Trophoblast cell (in vitro differentiated cells and primary cell): ENCODE measurements at regions not wholly inside any gene's neighbourhood (a gene's known extent, or its start where the extent isn't known, plus 50 kb on each side); places are given as distances from the start of the nearest gene placed in this dataset.

ENCODE experiments used
- DNase-seq, 2 donors: peaks; one replicate each; pipeline ENCODE4 v3.0.0-alpha.2; 2016
- H2AFZ ChIP-seq: 2 replicates; pipeline ENCODE4 v1.6.1; 2013; ENCODE audit warnings: low read length, moderate library complexity, mild to moderate bottlenecking; ENCODE audit not compliant: insufficient read depth, poor library complexity
- H2AK5ac ChIP-seq: 2 replicates; pipeline ENCODE4 v1.6.1; 2013; ENCODE audit warnings: mild to moderate bottlenecking, low read length
- H2BK120ac ChIP-seq: 2 replicates; pipeline ENCODE4 v1.6.1; 2013; ENCODE audit warnings: low read length, mild to moderate bottlenecking, moderate library complexity; ENCODE audit not compliant: insufficient read depth, poor library complexity
- H2BK12ac ChIP-seq: 2 replicates; pipeline ENCODE4 v1.6.1; 2013; ENCODE audit warnings: mild to moderate bottlenecking, low read length, moderate library complexity
- H2BK5ac ChIP-seq: 2 replicates; pipeline ENCODE4 v1.6.1; 2013; ENCODE audit warnings: low read length, low read depth, moderate library complexity, mild to moderate bottlenecking; ENCODE audit not compliant: poor library complexity
- H3K14ac ChIP-seq: 2 replicates; pipeline ENCODE4 v1.6.1; 2013; ENCODE audit warnings: mild to moderate bottlenecking, low read length
- H3K18ac ChIP-seq: 2 replicates; pipeline ENCODE4 v1.6.1; 2013; ENCODE audit warnings: mild to moderate bottlenecking, low read length
- H3K23ac ChIP-seq: 2 replicates; pipeline ENCODE4 v1.6.1; 2013; ENCODE audit warnings: low read length
- H3K27ac ChIP-seq: 2 replicates; pipeline ENCODE4 v1.5.1; 2013; ENCODE audit warnings: low read depth, mild to moderate bottlenecking, inconsistent platforms, low read length, moderate library complexity
- H3K27me3 ChIP-seq: 2 replicates; pipeline ENCODE4 v1.6.1; 2013; ENCODE audit warnings: inconsistent platforms, mild to moderate bottlenecking, low read length, moderate library complexity; ENCODE audit not compliant: insufficient read depth
- H3K36me3 ChIP-seq, 2 experiments: 1 replicate in 1 of 2; 2 replicates in 1 of 2; pipeline ENCODE4 v1.6.1; 2013; ENCODE audit warnings: low read length in 2 of 2, mild to moderate bottlenecking in 2 of 2, moderate library complexity in 1 of 2; ENCODE audit not compliant: insufficient read depth in 2 of 2, control insufficient read depth in 1 of 2
- H3K4ac ChIP-seq: 2 replicates; pipeline ENCODE4 v1.6.1; 2013; ENCODE audit warnings: low read depth, mild to moderate bottlenecking, low read length, moderate library complexity
- H3K4me1 ChIP-seq, 2 experiments: 1 replicate in 1 of 2; 2 replicates in 1 of 2; pipeline ENCODE4 v1.6.1; 2013; ENCODE audit warnings: low read length in 2 of 2, mild to moderate bottlenecking in 2 of 2, moderate library complexity in 1 of 2; ENCODE audit not compliant: insufficient read depth in 2 of 2, control insufficient read depth in 1 of 2
- H3K4me2 ChIP-seq: 2 replicates; pipeline ENCODE4 v1.6.1; 2013; ENCODE audit warnings: inconsistent platforms, mild to moderate bottlenecking, low read length, moderate library complexity
- H3K4me3 ChIP-seq: 2 replicates; pipeline ENCODE4 v1.5.1; 2013; ENCODE audit warnings: mild to moderate bottlenecking, low read depth, low read length, inconsistent platforms
- H3K79me1 ChIP-seq: one replicate; pipeline ENCODE4 v1.6.1; 2013; ENCODE audit warnings: low read length
- H3K79me2 ChIP-seq: 2 replicates; pipeline ENCODE4 v1.6.1; 2013; ENCODE audit warnings: low read length, mild to moderate bottlenecking; ENCODE audit not compliant: control insufficient read depth, insufficient read depth, poor library complexity
- H3K9ac ChIP-seq: 2 replicates; pipeline ENCODE4 v1.6.1; 2013; ENCODE audit warnings: mild to moderate bottlenecking, low read length
- H3K9me3 ChIP-seq: 2 replicates; pipeline ENCODE4 v1.6.1; 2013; ENCODE audit warnings: low read depth, mild to moderate bottlenecking, control low read depth, inconsistent platforms, low read length; ENCODE audit not compliant: insufficient read depth
- H4K12ac ChIP-seq: 2 replicates; pipeline ENCODE4 v1.6.1; 2013; ENCODE audit warnings: low read depth, mild to moderate bottlenecking, low read length, moderate library complexity
- H4K8ac ChIP-seq: 2 replicates; pipeline ENCODE4 v1.6.1; 2013; ENCODE audit warnings: low read depth, mild to moderate bottlenecking, low read length, moderate library complexity
- H4K91ac ChIP-seq: one replicate; pipeline ENCODE4 v1.6.1; 2013; ENCODE audit warnings: low read depth, mild to moderate bottlenecking, low read length, moderate library complexity
- WGBS: extraction: QIAGEN DNeasy Blood & Tissue Kit; methylation state at CpG from one replicate; pipeline ENCODE4 v1.1.7; 2013; ENCODE audit warnings: missing lambda C conversion rate; ENCODE audit not compliant: insufficient read length, insufficient coverage; ENCODE audit errors: extremely low coverage; 5-methylcytosine and 5-hydroxymethylcytosine counted together

GRCh38 chr12:107558141-107558815 lies 127.3 kb upstream of the PWP1 start:
- Histone ChIP-seq H2BK5ac (no peak overlapping the region), H2BK12ac (no peak overlapping the region), H3K18ac (no peak overlapping the region), H3K4me1 (peaks cover 0 to 2% of the 10 kb centered on the region in 2 experiments), H3K36me3 (no peaks in the 10 kb centered on the region), H3K27me3 (no peaks in the 10 kb centered on the region), H3K4me2 (no peak overlapping the region), H2AFZ (no peak overlapping the region), H3K14ac (no peak overlapping the region), H4K91ac (no peak overlapping the region), H3K9ac (no peak overlapping the region), H4K12ac (no peak overlapping the region), H3K27ac (no peak overlapping the region), H2AK5ac (no peak overlapping the region), H3K23ac (no peak overlapping the region), H3K4me3 (no peak overlapping the region), H4K8ac (no peak overlapping the region), H2BK120ac (no peak overlapping the region), H3K79me1 (no peaks in the 10 kb centered on the region), H3K9me3 (no peaks in the 10 kb centered on the region), H3K79me2 (no peaks in the 10 kb centered on the region), H3K4ac (no peak overlapping the region)
- no CpG with 5 or more reads among the region's 9 CpGs for WGBS
- no peak for DNase-seq

- H2BK12ac ChIP-seq, result no peak overlapping the region
- no peaks in the 10 kb centered on the region for H3K79me1 ChIP-seq
- H3K4me2 ChIP-seq, result no peak overlapping the region
- H3K79me2 ChIP-seq, result no peaks in the 10 kb centered on the region
- H3K4me3 ChIP-seq, result no peak overlapping the region
- peaks cover 0 to 2% of the 10 kb centered on the region in 2 experiments for H3K4me1 ChIP-seq
- no peak overlapping the region for H3K27ac ChIP-seq
- no peak overlapping the region for H2BK120ac ChIP-seq
- H4K12ac ChIP-seq, result no peak overlapping the region
- no CpG with 5 or more reads among the region's 5 CpGs for WGBS
- no peaks in the 10 kb centered on the region for H3K27me3 ChIP-seq
- no peak overlapping the region for H3K4ac ChIP-seq
- no peaks in the 10 kb centered on the region for H3K36me3 ChIP-seq
- H3K9me3 ChIP-seq, result no peaks in the 10 kb centered on the region
- no peak overlapping the region for H3K18ac ChIP-seq
- no peak for DNase-seq
- no peak overlapping the region for H2AK5ac ChIP-seq
- no peak overlapping the region for H4K8ac ChIP-seq
- no peak overlapping the region for H2AFZ ChIP-seq
- H3K23ac ChIP-seq, result no peak overlapping the region
- no peak overlapping the region for H2BK5ac ChIP-seq
- H4K91ac ChIP-seq, result no peak overlapping the region
- H3K9ac ChIP-seq, result no peak overlapping the region
- no peak overlapping the region for H3K14ac ChIP-seq
These were observed 126.7 kb upstream of the PWP1 start for GRCh38 chr12:107558816-107559382.

GRCh38 chr12:107560165-107560898 lies 125.3 kb upstream of the PWP1 start:
- Histone ChIP-seq H3K4me2 (no peak overlapping the region), H3K18ac (no peak overlapping the region), H3K79me1 (no peaks in the 10 kb centered on the region), H2AK5ac (no peak overlapping the region), H2BK5ac (no peak overlapping the region), H3K23ac (no peak overlapping the region), H3K27ac (no peak overlapping the region), H3K27me3 (no peaks in the 10 kb centered on the region), H4K91ac (no peak overlapping the region), H3K4me3 (no peak overlapping the region), H3K4me1 (peaks cover 0 to 2% of the 10 kb centered on the region in 2 experiments), H2BK120ac (no peak overlapping the region), H3K14ac (no peak overlapping the region), H4K12ac (no peak overlapping the region), H2AFZ (no peak overlapping the region), H3K9ac (no peak overlapping the region), H3K36me3 (no peaks in the 10 kb centered on the region), H2BK12ac (no peak overlapping the region), H4K8ac (no peak overlapping the region), H3K9me3 (no peaks in the 10 kb centered on the region), H3K4ac (no peak overlapping the region), H3K79me2 (no peaks in the 10 kb centered on the region)
- DNase-seq, result no peak
- WGBS, result no CpG with 5 or more reads among the region's 7 CpGs

- no peaks in the 10 kb centered on the region for H3K9me3 ChIP-seq
- no CpG with 5 or more reads among the region's 4 CpGs for WGBS
- H3K18ac ChIP-seq, result no peak overlapping the region
- no peak overlapping the region for H3K23ac ChIP-seq
- no peak overlapping the region for H2AK5ac ChIP-seq
- H4K8ac ChIP-seq, result no peak overlapping the region
- H3K27ac ChIP-seq, result no peak overlapping the region
- H3K79me1 ChIP-seq, result no peaks in the 10 kb centered on the region
- no peak overlapping the region for H4K12ac ChIP-seq
- H3K27me3 ChIP-seq, result no peaks in the 10 kb centered on the region
- no peak overlapping the region for H3K4me2 ChIP-seq
- H2BK12ac ChIP-seq, result no peak overlapping the region
- H3K4me3 ChIP-seq, result no peak overlapping the region
- DNase-seq, result peak; percentile 24 to 44
- no peak overlapping the region for H3K9ac ChIP-seq
- H2BK120ac ChIP-seq, result no peak overlapping the region
- H4K91ac ChIP-seq, result no peak overlapping the region
- H2AFZ ChIP-seq, result no peak overlapping the region
- H3K4ac ChIP-seq, result no peak overlapping the region
- H2BK5ac ChIP-seq, result no peak overlapping the region
- H3K4me1 ChIP-seq, result peaks cover 0 to 2% of the 10 kb centered on the region in 2 experiments
- no peaks in the 10 kb centered on the region for H3K79me2 ChIP-seq
- H3K36me3 ChIP-seq, result no peaks in the 10 kb centered on the region
- no peak overlapping the region for H3K14ac ChIP-seq
These were observed 124.7 kb upstream of the PWP1 start for GRCh38 chr12:107560899-107561285.
